ENCODE measurements at regions not wholly inside any gene's neighbourhood (a gene's known extent, or its start where the extent isn't known, plus 50 kb on each side); places are given as distances from the start of the nearest gene placed in this dataset.
"Not testable (repeated sequence)": the region's sequence is repeated elsewhere in the genome, so short reads cannot be mapped to it uniquely, and the experiment has no call there.

DNA sequence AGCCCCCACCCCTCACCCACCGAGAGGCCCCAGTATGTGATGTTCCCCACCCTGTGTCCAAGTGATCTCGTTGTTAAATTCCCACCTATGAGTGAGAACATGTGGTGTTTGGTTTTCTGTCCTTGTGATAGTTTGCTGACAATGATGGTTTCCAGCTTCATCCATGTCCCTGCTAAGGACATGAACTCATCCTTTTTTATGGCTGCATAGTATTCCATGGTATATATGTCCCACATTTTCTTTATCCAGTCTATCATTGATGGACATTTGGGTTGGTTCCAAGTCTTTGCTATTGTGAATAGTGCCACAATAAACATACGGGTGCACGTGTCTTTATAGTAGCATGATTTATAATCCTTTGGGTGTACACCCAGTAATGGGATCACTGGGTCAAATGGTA is 79.2 kb downstream of the PXDC1 start:
- DNase-seq (ENCODE audit: low read depth): not testable (repeated sequence)

DNA sequence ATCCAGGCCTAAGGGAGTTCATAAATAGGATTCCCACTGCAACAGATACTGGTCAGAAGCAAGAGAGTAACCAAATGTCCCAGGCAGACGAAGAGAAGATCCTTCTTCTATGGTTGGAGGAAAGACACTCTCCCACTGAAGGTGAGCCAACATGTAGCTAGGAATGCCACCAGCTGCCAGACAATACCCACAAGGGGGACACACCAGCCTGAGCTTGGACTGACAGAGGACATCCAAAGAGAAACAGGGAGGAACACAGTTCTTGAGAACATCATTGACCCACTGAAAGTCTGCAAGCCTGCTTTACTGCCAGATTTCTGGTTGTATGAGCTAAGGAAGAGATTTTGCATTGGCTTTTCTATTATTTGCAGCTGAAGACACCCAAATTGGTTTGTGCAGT is 80.1 kb downstream of the PXDC1 start:
- no peak for DNase-seq (ENCODE audit: low read depth)

- no peak for DNase-seq (ENCODE audit: low read depth)
Measured at GRCh38 chr6:3670356-3670755, 81.2 kb downstream of the PXDC1 start.

GRCh38 chr6:3669916-3670315 is 81.6 kb downstream of the PXDC1 start:
- no peak for DNase-seq (ENCODE audit: low read depth)

GRCh38 chr6:3665608-3666007 is 85.9 kb downstream of the PXDC1 start:
- DNase-seq (ENCODE audit: low read depth): no peak

GRCh38 chr6:3664625-3665041 is 86.9 kb downstream of the PXDC1 start:
- no peak for DNase-seq (ENCODE audit: low read depth)

- DNase-seq (ENCODE audit: low read depth): no peak
Measured at GRCh38 chr6:3663811-3664210, 87.7 kb downstream of the PXDC1 start.

- DNase-seq (ENCODE audit: low read depth): no peak
Measured at GRCh38 chr6:3663081-3663480, 88.4 kb downstream of the PXDC1 start.

- no peak for DNase-seq (ENCODE audit: low read depth)
Measured at GRCh38 chr6:3661390-3661789, 90.1 kb downstream of the PXDC1 start.

DNA sequence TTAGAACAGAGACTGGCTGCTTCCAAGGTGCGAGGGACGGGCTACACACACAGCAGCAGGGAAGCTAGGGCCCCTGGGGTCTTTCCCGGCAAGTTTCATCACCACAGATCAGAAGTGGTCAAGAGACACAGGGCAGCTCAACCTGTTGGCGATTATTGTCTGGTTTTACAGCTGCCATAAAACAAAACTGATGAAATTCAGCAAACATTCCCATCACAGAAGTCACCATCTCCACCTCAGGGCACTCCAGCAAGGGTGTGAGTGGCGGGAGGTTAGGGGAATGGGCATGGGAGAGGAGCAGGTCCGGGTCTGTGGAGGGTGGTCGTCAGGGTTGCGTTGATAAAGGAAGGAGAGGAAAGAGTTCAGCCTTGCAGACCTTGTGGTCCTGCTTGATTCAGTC is 91.0 kb downstream of the PXDC1 start:
- no peak for DNase-seq (ENCODE audit: low read depth)

- DNase-seq (ENCODE audit: low read depth): no peak
Measured at GRCh38 chr6:3659748-3660147, 91.8 kb downstream of the PXDC1 start.

- DNase-seq (ENCODE audit: low read depth): no peak
Measured at GRCh38 chr6:3656076-3656475, 95.4 kb downstream of the PXDC1 start.

DNA sequence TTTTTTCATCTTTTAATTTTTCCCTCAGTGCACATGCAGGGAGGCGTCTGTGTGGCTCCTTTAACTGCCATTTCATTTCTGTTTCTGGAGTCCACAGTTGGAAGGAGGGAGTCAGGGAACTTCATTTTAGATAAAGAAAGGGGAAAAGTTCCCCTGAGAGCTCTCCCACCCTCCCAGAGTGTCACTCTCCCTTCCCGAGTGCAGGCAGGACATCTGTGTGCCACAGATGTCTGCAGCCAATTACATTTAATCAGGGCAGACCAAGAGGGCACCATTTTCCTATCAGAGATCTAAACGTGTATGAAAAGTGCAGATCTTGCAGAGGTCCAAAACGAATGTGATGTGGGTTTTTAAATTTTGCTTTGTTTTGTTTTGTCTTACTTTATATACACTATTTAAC is 96.6 kb downstream of the PXDC1 start:
- DNase-seq (ENCODE audit: low read depth): no peak

GRCh38 chr6:3654436-3654835 is 97.1 kb downstream of the PXDC1 start:
- no peak for DNase-seq (ENCODE audit: low read depth)

- no peak for DNase-seq (ENCODE audit: low read depth)
Measured at GRCh38 chr6:3653528-3654070, 97.9 kb downstream of the PXDC1 start.

- no peak for DNase-seq (ENCODE audit: low read depth)
Measured at GRCh38 chr6:3651698-3652229, 99.7 kb downstream of the PXDC1 start.

GRCh38 chr6:3650959-3651697 is 100.4 kb downstream of the PXDC1 start:
- DNase-seq (ENCODE audit: low read depth): no peak

DNA sequence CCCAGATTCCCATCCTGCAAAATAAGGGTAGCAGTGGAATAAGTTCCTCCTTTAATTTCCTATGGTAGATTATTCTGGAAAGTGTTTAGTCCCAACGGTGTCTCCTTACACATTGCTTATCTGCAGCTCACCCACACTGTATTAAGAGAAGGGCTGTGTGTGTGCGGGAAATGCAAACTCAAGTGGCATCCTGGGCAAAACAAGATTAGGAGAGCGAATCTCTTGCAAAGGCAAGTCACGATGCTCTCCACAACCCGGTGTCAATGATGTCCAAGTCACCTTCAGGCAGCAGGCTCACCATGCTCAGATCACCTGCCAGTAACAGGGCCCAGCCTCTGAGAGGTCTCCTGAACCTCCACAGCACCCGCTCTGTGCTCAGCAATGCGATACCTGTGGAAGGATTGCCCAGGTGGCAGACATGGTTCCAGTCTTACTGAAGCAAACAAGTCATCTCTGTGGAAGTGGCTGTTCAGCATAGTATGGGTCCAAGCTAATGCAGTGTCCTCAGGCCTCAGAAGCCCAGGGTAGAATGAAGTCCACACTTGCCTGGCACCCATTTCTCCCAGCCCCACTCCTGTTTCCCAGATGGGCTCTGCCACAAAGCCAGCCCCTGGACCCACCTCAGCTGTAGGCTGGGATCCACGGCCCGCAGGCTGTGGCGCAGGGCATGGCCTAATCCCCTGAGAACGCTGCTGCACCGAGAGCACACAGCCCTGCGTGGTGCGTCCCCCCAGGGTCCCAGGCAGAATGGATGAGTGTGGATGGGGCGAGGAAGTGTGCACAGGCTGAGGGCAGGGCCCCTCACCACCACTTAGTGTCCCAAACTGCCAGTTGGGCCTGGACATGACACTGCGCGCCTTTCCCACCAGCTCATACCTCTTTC is 101.2 kb downstream of the PXDC1 start:
- no peak for DNase-seq (ENCODE audit: low read depth)

- no peak for DNase-seq (ENCODE audit: low read depth)
Measured at GRCh38 chr6:3648724-3649123, 102.8 kb downstream of the PXDC1 start.

DNA sequence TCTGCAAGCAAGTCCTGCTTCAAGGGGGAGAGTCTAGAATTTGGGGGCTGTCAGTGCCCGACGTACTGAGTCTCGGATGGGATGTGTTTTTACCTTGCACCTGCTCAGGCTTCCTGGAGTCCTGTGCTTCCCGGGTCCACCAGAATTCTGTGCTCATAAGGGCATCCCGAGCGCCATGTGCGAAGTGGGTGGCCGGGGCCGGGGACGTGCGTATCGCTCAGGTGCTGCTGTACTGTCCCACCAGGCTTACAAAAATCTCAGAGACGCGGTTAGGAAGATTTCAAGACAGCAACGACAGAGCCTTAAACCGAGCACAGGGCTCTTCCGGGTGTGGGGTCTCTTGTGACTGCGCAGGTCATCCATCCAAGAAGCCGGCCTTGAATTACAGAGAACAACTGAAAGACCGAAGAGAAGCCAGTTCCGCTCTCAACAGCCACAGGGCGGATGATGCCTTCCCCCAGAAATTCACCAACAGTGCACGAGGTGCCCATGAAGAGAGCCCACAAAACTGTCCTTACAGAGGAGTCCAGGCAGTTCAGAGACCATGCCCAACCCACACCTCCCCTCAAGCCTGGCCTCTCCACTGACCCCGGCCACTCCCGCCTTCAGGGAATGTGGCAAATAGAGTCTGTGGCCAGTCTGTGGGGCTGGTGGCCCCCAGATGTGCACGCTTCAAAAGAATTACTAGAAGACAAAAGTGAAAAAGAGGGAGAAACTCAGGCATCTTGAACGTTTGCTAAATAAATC is 104.7 kb downstream of the PXDC1 start:
- DNase-seq (ENCODE audit: low read depth): no peak

DNA sequence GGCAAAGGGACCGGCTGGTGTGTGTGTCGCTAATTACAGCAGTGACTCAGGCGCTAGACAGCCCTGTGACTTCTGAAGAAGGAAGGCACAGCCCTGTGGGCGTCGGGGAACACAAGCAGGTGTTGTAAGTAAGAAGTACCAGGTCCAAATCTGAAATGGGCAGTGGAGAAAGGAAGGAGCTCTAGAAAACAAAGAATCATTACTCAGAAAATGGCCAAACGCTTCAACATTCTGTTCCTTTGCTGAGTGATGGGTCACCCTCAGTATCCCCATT is 106.8 kb downstream of the PXDC1 start:
- no peak for DNase-seq (ENCODE audit: low read depth)

All from GM04504 (cell line).